Heart right ventricle (tissue), 16 donors: ENCODE measurements at regions not wholly inside any gene's neighbourhood (a gene's known extent, or its start where the extent isn't known, plus 50 kb on each side); places are given as distances from the start of the nearest gene placed in this dataset.

ENCODE experiments used
- ATAC-seq, 8 donors: fragments of 200-7000 bp; cut with Tn5 transposase; one replicate each; pipeline ENCODE4 v1.9.1; 2020; ENCODE audit warnings: mild to moderate bottlenecking in 8 of 8, moderate library complexity in 8 of 8, moderate number of reproducible peaks in 1 of 8
- DNase-seq, 2 donors: peaks; one replicate each; pipeline ENCODE4 v3.0.0-alpha.2; 2020
- H3K27ac ChIP-seq, 10 donors: fragments of 200-600 bp; sonication (generic) in 2 of 10; one replicate each; pipeline versions ENCODE4 v1.5.0 to v1.8.0; 2020 to 2022; ENCODE audit warnings: mild to moderate bottlenecking in 3 of 10
- H3K27me3 ChIP-seq, 7 donors: fragments of 200-600 bp; one replicate each; pipeline ENCODE4 v1.8.0; 2021 to 2022; ENCODE audit warnings: mild to moderate bottlenecking in 2 of 7
- H3K36me3 ChIP-seq, 9 donors: fragments of 200-600 bp; sonication (generic) in 1 of 9; one replicate each; pipeline versions ENCODE4 v1.5.0 to v1.8.0; 2020 to 2022; ENCODE audit warnings: mild to moderate bottlenecking in 2 of 9
- H3K4me1 ChIP-seq, 9 donors: fragments of 200-600 bp; sonication (generic) in 1 of 9; one replicate each; pipeline versions ENCODE4 v1.5.0 to v1.8.0; 2020 to 2022; ENCODE audit warnings: mild to moderate bottlenecking in 4 of 9
- H3K4me3 ChIP-seq, 10 donors: fragments of 200-600 bp; sonication (generic) in 2 of 10; one replicate each; pipeline versions ENCODE4 v1.5.0 to v1.8.0; 2020 to 2022; ENCODE audit warnings: mild to moderate bottlenecking in 7 of 10, moderate library complexity in 2 of 10
- H3K9me3 ChIP-seq, 11 donors: fragments of 200-600 bp in 10 of 11; sonication (generic) in 2 of 11; one replicate each; pipeline versions ENCODE4 v1.5.0 to v1.8.0; 2013 to 2022; ENCODE audit warnings: mild to moderate bottlenecking in 2 of 11, control low read depth in 1 of 11, moderate library complexity in 1 of 11
- WGBS, 2 donors: extraction: QIAGEN DNeasy Blood & Tissue Kit; methylation state at CpG; one replicate each; pipeline ENCODE4 v1.1.7; 2013; ENCODE audit warnings: inconsistent platforms in 1 of 2; 5-methylcytosine and 5-hydroxymethylcytosine counted together
- intact Hi-C, 10 donors: fragments of 100-400 bp; cut with DNase I; formaldehyde crosslinking; loops; one replicate each; pipeline versions ENCODE4 v1.11.1 to v1.14.2; 2022
- TF ChIP-seq, protein P1 (sequence below), 9 donors: fragments of 200-600 bp; sonication (generic) in 2 of 9; IDR thresholded peaks; one replicate each; pipeline versions ENCODE4 v1.5.0 to v1.8.0; 2021 to 2022; ENCODE audit warnings: antibody characterized with exemption in 9 of 9, mild to moderate bottlenecking in 5 of 9, moderate library complexity in 1 of 9
- donor health status: Arrhythmogenic right ventricular cardiomyopathy.
- donor health status: ischemic (EF 13 %, LVEDD 7.1; RV severe dilation, severe dysfunction).
- donor health status: healthy with polysubstance abuse.
- donor health status: DM: no; HTN: yes; CAD: no.
- donor health status: DM: no; HTN: no; CAD: no.
- donor health status: ischemic (EF 25% LVEDD 6.9; RV normal size, moderate dysfunction).
- donor health status: ischemic (EF 25% LVEDD 5.7; RV mildly dilated, moderate dysfunction).
- donor health status: healthy.
- donor health status: DM: yes; HTN: yes; CAD: no.
- donor health status: Ischemic cardiomyopathy.
- donor health status: ischemic (EF 35%, LVEDD 5.7; RV mildly dilated, moderate dysfunction).
- donor health status: nonischemic (EF 11% LVEDD 7.7; RV severe dilation, severe dysfunction).
- donor health status: DM: yes; HTN: yes; CAD: no.
- donor health status: PGD.
- donor health status: ischemic (EF 29% LVEDD 5.4; RV normal size, mild dysfunction).
- donor health status: nonischemic (EF 23%, LVEDD 6.1; RV moderate dilation, normal function).

DNA sequence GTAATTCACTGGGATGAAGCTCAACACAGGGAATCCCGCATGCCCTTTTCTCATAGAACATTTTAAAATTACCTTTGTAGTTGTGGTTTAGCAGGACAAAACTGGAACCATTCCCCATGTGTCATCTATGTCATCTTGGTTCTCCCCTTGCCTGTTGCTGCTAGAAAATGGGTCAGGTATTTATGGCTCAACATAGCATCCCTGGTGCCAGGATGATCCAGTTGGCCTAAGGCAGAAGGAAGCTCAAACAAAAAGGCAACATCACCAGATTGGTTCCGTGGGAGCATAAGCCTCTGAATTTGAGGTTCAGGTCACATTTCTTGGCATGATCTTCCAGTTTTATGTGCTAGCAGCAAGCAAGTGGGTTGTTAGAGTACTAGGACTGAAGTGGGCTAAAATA, 552.6 kb upstream of the BOD1L1 start:
- Histone ChIP-seq H3K27ac (no peak overlapping the region), H3K4me1 (peaks cover 0 to 21% (median 13%) of the 10 kb centered on the region in 9 donors), H3K9me3 (no peaks in the 10 kb centered on the region), H3K27me3 (no peaks in the 10 kb centered on the region), H3K4me3 (no peak overlapping the region), H3K36me3 (no peaks in the 10 kb centered on the region)
- intact Hi-C loops: no loop called here
- DNase-seq: no peak
- ATAC-seq: no peak
- 92% methylated on average over 2 of the region's 2 CpGs for WGBS, 2 donors
- TF ChIP-seq, protein P1, sequence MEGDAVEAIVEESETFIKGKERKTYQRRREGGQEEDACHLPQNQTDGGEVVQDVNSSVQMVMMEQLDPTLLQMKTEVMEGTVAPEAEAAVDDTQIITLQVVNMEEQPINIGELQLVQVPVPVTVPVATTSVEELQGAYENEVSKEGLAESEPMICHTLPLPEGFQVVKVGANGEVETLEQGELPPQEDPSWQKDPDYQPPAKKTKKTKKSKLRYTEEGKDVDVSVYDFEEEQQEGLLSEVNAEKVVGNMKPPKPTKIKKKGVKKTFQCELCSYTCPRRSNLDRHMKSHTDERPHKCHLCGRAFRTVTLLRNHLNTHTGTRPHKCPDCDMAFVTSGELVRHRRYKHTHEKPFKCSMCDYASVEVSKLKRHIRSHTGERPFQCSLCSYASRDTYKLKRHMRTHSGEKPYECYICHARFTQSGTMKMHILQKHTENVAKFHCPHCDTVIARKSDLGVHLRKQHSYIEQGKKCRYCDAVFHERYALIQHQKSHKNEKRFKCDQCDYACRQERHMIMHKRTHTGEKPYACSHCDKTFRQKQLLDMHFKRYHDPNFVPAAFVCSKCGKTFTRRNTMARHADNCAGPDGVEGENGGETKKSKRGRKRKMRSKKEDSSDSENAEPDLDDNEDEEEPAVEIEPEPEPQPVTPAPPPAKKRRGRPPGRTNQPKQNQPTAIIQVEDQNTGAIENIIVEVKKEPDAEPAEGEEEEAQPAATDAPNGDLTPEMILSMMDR (IDR thresholded peaks at IDR 0.05): no peak

DNA sequence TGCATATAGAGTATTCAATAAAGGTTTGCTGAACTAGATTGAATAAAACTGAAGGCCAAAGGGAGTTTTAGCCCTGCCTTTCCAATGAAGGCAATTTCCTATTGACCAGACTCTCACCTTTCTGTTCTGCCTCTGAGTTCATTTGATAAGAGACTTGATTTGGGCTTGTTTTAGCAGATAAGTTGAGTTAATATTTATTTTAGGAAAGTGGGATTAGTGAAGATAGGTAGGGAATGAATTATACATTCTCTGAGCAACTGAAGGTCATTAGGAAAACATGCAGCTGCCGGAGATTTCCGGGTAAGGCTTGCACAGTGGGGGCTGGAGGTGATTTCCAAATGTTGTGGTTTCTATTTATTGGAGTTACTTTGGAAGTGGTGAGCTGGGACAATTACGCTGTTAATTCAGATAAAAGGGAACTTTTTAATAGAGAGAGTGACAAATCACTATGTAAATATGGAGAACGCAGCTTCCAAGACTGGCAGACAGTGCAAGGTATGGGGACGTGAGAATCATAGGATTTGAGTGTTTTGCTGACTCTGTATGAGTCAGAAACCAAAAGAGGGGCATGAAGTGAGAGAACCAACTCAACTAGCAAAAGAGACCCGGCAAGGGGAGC, 553.6 kb upstream of the BOD1L1 start:
- Histone ChIP-seq H3K36me3 (no peaks in the 10 kb centered on the region), H3K9me3 (no peaks in the 10 kb centered on the region), H3K27me3 (no peaks in the 10 kb centered on the region), H3K4me1 (peaks cover 0 to 21% (median 13%) of the 10 kb centered on the region in 9 donors), H3K27ac (no peak overlapping the region), H3K4me3 (no peak overlapping the region)
- intact Hi-C loops: no loop called here
- no peak for ATAC-seq
- no peak for DNase-seq
- TF ChIP-seq, protein P1 (IDR thresholded peaks at IDR 0.05): no peak
- 58 to 66% methylated on average over 6 of the region's 6 CpGs for WGBS, 2 donors

DNA sequence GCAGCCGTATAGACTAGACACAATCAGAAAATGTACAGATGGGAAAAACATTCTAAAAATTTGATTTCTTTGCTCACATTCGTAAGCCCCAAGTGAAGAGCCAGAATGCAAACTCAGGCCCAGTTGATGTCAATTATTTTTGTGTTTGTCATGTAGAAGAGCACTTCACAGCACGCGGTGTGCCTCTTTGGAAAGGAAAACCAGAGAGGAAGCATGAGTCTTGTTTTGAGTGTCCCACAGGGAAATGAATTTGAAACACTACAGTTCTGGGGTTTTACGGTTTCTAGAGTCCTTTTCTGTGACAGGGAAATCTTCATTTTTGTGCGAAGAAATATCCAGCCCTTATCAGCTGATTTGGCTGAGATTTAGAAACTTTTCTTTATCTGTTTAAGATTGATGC, 554.6 kb upstream of the BOD1L1 start:
- TF ChIP-seq, protein P1 (IDR thresholded peaks at IDR 0.05): no peak
- DNase-seq (no peak), ATAC-seq (no peak)
- 53 to 62% methylated on average over 6 of the region's 6 CpGs for WGBS, 2 donors
- Histone ChIP-seq H3K27me3 (no peaks in the 10 kb centered on the region), H3K9me3 (no peaks in the 10 kb centered on the region), H3K4me3 (no peak overlapping the region), H3K27ac (no peak overlapping the region), H3K36me3 (no peaks in the 10 kb centered on the region), H3K4me1 (peaks cover 0 to 21% (median 13%) of the 10 kb centered on the region in 9 donors)
- intact Hi-C loops: no loop called here

DNA sequence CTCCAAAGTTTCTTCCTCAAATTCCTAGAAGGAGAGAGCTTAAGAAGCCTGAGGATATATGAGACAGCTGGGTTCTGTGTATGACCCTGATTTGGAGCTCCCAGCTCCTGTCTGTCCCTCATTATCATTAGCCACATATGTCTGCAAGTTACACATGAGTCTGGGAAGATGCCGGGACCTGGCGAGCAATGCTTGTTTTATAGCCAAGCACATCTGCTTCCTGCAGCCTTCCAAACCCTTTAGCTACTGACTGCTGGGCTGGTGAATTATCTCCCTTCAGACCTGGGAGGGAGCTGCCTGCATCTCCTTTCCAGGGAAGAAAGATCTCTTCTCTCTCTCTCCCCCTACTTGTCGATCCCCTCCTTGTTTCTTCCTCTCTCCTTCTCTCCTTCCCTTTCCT, 556.7 kb upstream of the BOD1L1 start:
- Histone ChIP-seq H3K27ac (peak overlapping the region in 1 of 10 donors; percentile 23), H3K4me1 (peaks cover 0 to 18% (median 9%) of the 10 kb centered on the region in 9 donors), H3K9me3 (no peaks in the 10 kb centered on the region), H3K36me3 (no peaks in the 10 kb centered on the region), H3K27me3 (no peaks in the 10 kb centered on the region), H3K4me3 (no peak overlapping the region)
- TF ChIP-seq, protein P1 (IDR thresholded peaks at IDR 0.05): no peak
- ATAC-seq: peak in 5 of 8 donors; percentile 42 to 69 (median 61)
- intact Hi-C loops: no loop called here
- DNase-seq: peak in 1 of 2 donors; percentile 29
- WGBS, 2 donors: 9 to 10% methylated on average over 3 of the region's 3 CpGs
